GM12872 (cell line): ENCODE measurements at regions not wholly inside any gene's neighbourhood (a gene's known extent, or its start where the extent isn't known, plus 50 kb on each side); places are given as distances from the start of the nearest gene placed in this dataset.

Experiments
- CTCF ChIP-seq: IDR thresholded peaks from 3 replicates; pipeline ENCODE4 v1.5.1; 2011; ENCODE audit warnings: low read depth, mild to moderate bottlenecking, low read length, moderate library complexity; ENCODE audit not compliant: insufficient read depth

GRCh38 chr3:107870943-107871638 lies 219.7 kb downstream of the CD47 start:
- TF ChIP-seq CTCF, result no peak

GRCh38 chr3:107870096-107870495 lies 220.7 kb downstream of the CD47 start:
- TF ChIP-seq CTCF, result no peak

- TF ChIP-seq CTCF, result no peak
Measured at GRCh38 chr3:107868449-107868848, 222.4 kb downstream of the CD47 start.

GRCh38 chr3:107861904-107862303 lies 228.9 kb downstream of the CD47 start:
- TF ChIP-seq CTCF, result no peak

GRCh38 chr3:107861422-107861821 lies 229.4 kb downstream of the CD47 start:
- TF ChIP-seq CTCF, result no peak
